Breast epithelium (tissue), 4 donors: ENCODE measurements at regions not wholly inside any gene's neighbourhood (a gene's known extent, or its start where the extent isn't known, plus 50 kb on each side); places are given as distances from the start of the nearest gene placed in this dataset.

Experiments used
- DNase-seq, 2 donors: peaks; one replicate each; pipeline ENCODE4 v3.0.0-alpha.2; 2019; ENCODE audit warnings: low spot score in 2 of 2
- H3K27ac ChIP-seq, 2 donors: fragments of 200-600 bp; sonication (generic) in 1 of 2; one replicate each; pipeline ENCODE4 v1.5.1; 2016 to 2019; ENCODE audit warnings: mild to moderate bottlenecking in 1 of 2
- H3K27me3 ChIP-seq, 2 donors: fragments of 200-600 bp; sonication (generic) in 1 of 2; one replicate each; pipeline versions ENCODE4 v1.5.1 to v1.6.0; 2017 to 2019; ENCODE audit warnings: control low read depth in 1 of 2, mild to moderate bottlenecking in 1 of 2
- H3K36me3 ChIP-seq: fragments of 200-600 bp; one replicate; pipeline ENCODE4 v1.5.1; 2019
- H3K4me1 ChIP-seq, 2 donors: fragments of 200-600 bp; sonication (generic); one replicate each; pipeline ENCODE4 v1.5.1; 2016 to 2019; ENCODE audit warnings: control low read depth in 1 of 2
- H3K4me3 ChIP-seq, 3 donors: fragments of 200-600 bp; sonication (generic); 1 replicate in 2 of 3; 2 replicates in 1 of 3; pipeline ENCODE4 v1.5.1; 2016 to 2019; ENCODE audit warnings: mild to moderate bottlenecking in 3 of 3, moderate library complexity in 2 of 3
- H3K9me3 ChIP-seq, 2 donors: fragments of 200-600 bp; sonication (generic) in 1 of 2; one replicate each; pipeline ENCODE4 v1.5.1; 2016 to 2019; ENCODE audit warnings: control low read depth in 1 of 2
- POLR2A ChIP-seq: fragments of 450-650 bp; IDR thresholded peaks from one replicate; pipeline ENCODE4 v1.6.1; 2016; ENCODE audit warnings: antibody characterized with exemption, mild to moderate bottlenecking, moderate library complexity
- POLR2AphosphoS5 ChIP-seq, 3 donors: sonication (generic); formaldehyde crosslinking; IDR thresholded peaks; one replicate each; pipeline ENCODE4 v1.6.1; 2017; ENCODE audit warnings: antibody characterized with exemption in 3 of 3
- intact Hi-C: fragments of 100-400 bp; cut with DNase I; formaldehyde crosslinking; loops from one replicate; pipeline ENCODE4 v1.15.1; 2023; ENCODE audit warnings: low total_unique reads
- TF ChIP-seq, protein P1 (sequence below), 3 donors: fragments of 450-650 bp; IDR thresholded peaks; one replicate each; pipeline ENCODE4 v1.5.1; 2016 to 2017; ENCODE audit warnings: antibody characterized with exemption in 3 of 3, mild to moderate bottlenecking in 3 of 3, moderate library complexity in 3 of 3

DNA sequence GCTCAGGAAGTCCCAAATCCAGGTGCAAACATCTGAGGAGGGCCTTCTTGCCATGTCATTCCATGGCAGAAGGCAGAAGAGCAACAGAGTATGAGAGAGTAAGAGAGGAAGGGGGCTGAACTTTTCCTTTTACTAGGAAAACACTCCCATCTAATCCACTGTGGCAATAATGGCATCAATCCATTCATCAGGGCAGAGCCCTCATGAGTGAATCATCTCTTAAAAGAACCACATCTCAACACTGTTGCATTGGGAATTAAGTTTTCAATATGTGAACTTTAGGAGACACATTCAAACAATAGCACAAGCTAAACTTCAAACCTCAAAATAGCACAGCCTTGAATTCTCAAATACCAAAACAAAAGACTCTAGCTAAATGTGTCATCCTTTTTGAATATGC lies 264.5 kb downstream of the KCTD12 start:
- no peak for DNase-seq
- no peaks in the 10 kb centered on the region for H3K36me3 ChIP-seq
- intact Hi-C loops: no loop called here
- no peaks in the 10 kb centered on the region for H3K9me3 ChIP-seq
- H3K27ac ChIP-seq: no peak overlapping the region
- TF ChIP-seq POLR2A: no peak
- no peak for TF ChIP-seq POLR2AphosphoS5 (IDR thresholded peaks at IDR 0.05)
- H3K27me3 ChIP-seq: no peaks in the 10 kb centered on the region
- H3K4me1 ChIP-seq: no peaks in the 10 kb centered on the region
- H3K4me3 ChIP-seq: no peak overlapping the region

DNA sequence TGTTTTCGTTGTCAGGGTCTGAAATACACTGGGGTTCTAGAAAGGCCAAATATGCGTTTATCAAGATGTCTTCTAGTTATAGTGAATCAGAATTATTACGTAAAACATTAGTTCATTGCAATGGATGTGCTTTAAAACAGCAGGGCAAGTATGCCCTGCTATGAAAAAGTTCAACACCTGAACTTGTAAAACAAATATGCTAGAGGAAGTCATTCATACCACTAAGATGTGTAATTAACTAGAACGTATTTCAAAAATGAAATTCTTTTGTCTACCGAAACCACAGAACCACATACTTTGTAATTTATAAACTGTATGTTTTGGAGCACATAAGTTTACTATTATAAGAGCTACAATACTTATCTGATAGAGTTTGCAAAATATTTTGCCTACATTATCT lies 266.2 kb downstream of the KCTD12 start:
- Histone ChIP-seq H3K9me3 (no peaks in the 10 kb centered on the region), H3K4me3 (no peak overlapping the region), H3K36me3 (no peaks in the 10 kb centered on the region), H3K4me1 (no peaks in the 10 kb centered on the region), H3K27me3 (no peaks in the 10 kb centered on the region), H3K27ac (no peak overlapping the region)
- TF ChIP-seq POLR2A (no peak), POLR2AphosphoS5 (IDR thresholded peaks at IDR 0.05) (no peak)
- TF ChIP-seq, protein P1, sequence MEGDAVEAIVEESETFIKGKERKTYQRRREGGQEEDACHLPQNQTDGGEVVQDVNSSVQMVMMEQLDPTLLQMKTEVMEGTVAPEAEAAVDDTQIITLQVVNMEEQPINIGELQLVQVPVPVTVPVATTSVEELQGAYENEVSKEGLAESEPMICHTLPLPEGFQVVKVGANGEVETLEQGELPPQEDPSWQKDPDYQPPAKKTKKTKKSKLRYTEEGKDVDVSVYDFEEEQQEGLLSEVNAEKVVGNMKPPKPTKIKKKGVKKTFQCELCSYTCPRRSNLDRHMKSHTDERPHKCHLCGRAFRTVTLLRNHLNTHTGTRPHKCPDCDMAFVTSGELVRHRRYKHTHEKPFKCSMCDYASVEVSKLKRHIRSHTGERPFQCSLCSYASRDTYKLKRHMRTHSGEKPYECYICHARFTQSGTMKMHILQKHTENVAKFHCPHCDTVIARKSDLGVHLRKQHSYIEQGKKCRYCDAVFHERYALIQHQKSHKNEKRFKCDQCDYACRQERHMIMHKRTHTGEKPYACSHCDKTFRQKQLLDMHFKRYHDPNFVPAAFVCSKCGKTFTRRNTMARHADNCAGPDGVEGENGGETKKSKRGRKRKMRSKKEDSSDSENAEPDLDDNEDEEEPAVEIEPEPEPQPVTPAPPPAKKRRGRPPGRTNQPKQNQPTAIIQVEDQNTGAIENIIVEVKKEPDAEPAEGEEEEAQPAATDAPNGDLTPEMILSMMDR (IDR thresholded peaks at IDR 0.05): no peak
- DNase-seq: no peak
- intact Hi-C loops: no loop called here

DNA sequence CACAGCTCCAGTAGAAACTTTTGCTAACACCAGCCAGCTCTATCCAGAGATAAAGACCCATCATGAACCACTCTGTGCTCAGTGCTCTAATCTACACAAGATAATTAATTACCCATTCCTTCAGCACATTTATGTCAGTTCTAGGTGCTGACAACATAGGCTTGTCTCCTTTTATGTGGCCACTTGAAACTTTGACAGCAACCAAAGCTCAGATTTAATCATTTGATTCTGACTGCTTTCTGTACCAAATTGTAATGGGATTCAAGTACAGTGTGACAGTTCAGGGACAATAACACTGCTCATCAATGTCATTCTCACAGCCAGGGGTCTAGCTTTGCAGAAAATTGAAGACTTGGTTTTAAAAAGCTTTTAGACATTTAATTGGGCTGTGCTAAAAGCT lies 266.6 kb downstream of the KCTD12 start:
- H3K27ac ChIP-seq: no peak overlapping the region
- DNase-seq: no peak
- no peaks in the 10 kb centered on the region for H3K9me3 ChIP-seq
- no peak overlapping the region for H3K4me3 ChIP-seq
- no peaks in the 10 kb centered on the region for H3K4me1 ChIP-seq
- TF ChIP-seq POLR2AphosphoS5 (IDR thresholded peaks at IDR 0.05): no peak
- no peak for TF ChIP-seq POLR2A
- TF ChIP-seq, protein P1 (IDR thresholded peaks at IDR 0.05): no peak
- no peaks in the 10 kb centered on the region for H3K27me3 ChIP-seq
- no peaks in the 10 kb centered on the region for H3K36me3 ChIP-seq
- intact Hi-C loops: no loop called here

DNA sequence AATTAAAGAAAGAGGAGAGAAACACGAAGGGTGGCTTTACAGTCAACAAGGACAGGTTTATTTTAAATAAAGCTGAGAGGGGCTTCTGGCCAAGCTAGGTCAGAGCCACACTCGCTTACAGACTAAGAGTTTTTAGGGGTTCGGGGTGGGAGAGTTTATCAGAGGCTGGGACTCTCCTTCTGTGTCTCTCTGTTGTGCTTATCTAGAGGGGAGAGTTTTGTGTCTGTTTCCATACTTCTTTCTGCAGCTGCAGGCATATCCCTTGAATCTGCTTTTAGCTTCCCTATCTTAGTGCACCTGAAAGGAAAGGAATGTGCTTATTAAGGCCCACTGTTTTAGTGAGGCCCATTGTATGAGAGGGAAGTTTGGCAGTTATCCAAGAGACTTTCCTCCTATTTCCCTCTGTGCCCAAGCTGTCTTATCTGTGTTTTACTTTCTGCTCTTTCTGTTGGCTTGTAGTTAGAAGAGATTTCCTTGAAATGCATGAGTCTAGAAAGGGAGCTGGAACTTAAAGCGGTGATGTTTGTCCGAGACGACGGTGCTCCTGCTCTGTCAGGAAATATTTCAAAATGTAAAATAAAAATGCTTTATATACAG lies 275.3 kb downstream of the KCTD12 start:
- no peaks in the 10 kb centered on the region for H3K4me1 ChIP-seq
- no peaks in the 10 kb centered on the region for H3K27me3 ChIP-seq
- H3K9me3 ChIP-seq: no peaks in the 10 kb centered on the region
- H3K36me3 ChIP-seq: no peaks in the 10 kb centered on the region
- H3K4me3 ChIP-seq: no peak overlapping the region
- no peak for TF ChIP-seq POLR2A
- intact Hi-C loops: no loop called here
- no peak overlapping the region for H3K27ac ChIP-seq
- no peak for DNase-seq

DNA sequence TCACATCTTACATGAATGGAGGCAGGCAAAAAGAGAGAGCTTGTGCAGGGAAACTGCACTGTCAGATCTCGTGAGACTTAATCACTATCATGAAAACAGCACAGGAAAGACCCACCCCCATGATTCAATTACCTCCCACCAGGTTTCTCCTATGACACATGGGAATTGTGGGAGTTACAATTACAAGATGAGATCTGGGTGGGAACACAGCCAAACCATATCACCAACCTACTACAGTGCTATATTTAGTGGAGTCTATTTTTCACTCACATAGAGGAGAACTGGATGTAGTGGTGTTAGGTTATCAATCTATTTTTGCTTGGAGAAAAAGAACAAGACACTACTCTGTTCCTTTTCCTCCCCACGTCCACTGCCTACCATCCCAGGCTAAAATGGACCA lies 276.6 kb downstream of the KCTD12 start:
- no peaks in the 10 kb centered on the region for H3K4me1 ChIP-seq

DNA sequence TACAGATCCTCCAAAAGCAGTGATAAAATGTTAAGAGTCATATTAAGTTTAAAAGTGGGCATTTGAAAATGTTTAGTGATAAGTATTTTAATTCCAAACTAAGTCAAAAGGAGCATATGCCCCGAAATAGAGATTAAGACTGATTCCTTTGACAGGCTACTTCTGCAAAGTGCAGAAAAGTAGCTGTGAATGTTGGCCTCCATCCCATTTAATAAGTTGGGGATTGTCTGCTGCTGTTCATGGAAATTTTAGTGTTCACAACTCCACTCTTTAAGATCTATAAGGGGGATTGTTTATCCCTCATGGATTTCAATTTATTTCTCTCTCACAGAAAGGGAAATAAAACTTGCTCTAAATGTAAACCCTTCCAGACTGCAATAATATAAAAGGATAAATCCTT lies 278.3 kb downstream of the KCTD12 start:
- intact Hi-C loops: no loop called here
- Histone ChIP-seq H3K36me3 (no peaks in the 10 kb centered on the region), H3K27me3 (no peaks in the 10 kb centered on the region), H3K4me3 (no peak overlapping the region), H3K9me3 (no peaks in the 10 kb centered on the region), H3K27ac (no peak overlapping the region), H3K4me1 (no peaks in the 10 kb centered on the region)
- TF ChIP-seq POLR2AphosphoS5 (IDR thresholded peaks at IDR 0.05) (no peak), POLR2A (no peak)
- TF ChIP-seq, protein P1 (IDR thresholded peaks at IDR 0.05): no peak
- DNase-seq: no peak

More for the DNA sequence above, 276.6 kb downstream of the KCTD12 start:
- no peaks in the 10 kb centered on the region for H3K36me3 ChIP-seq
- no peaks in the 10 kb centered on the region for H3K9me3 ChIP-seq
- intact Hi-C loops: no loop called here
- no peak overlapping the region for H3K4me3 ChIP-seq
- H3K27me3 ChIP-seq: no peaks in the 10 kb centered on the region
- no peak overlapping the region for H3K27ac ChIP-seq
- DNase-seq: no peak
- TF ChIP-seq, protein P1 (IDR thresholded peaks at IDR 0.05): no peak
- no peak for TF ChIP-seq POLR2A
- no peak for TF ChIP-seq POLR2AphosphoS5 (IDR thresholded peaks at IDR 0.05)
